ENCODE measurements at regions not wholly inside any gene's neighbourhood (a gene's known extent, or its start where the extent isn't known, plus 50 kb on each side); places are given as distances from the start of the nearest gene placed in this dataset.

DNA sequence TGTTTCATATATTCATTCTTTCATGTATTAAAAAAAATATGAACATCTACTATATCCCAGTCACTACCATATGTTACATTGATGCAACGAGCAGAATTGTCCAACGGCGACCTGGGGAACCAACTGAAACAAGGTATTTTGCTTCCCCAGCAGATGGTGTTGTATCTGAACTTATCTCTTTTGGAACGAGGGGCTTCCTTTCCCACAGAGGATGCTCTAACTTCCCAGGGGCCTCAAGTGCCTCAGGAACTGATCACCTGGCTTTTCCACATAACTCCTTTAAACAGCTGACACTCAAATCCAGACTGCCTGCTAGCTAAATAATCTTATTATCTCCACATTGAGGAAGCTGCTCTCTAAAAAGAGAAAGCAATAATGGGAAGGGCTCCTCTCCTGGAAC, 259.3 kb downstream of the HTR7 start:
- Histone ChIP-seq H3K27me3 (ENCODE audit: insufficient read depth in 3 of 3, low read length in 2 of 3) (no peaks in the 10 kb centered on the region), H3K9me3 (no peaks in the 10 kb centered on the region), H3K4me1 (no peaks in the 10 kb centered on the region), H3K27ac (no peak overlapping the region), H3K4me3 (no peak overlapping the region), H3K36me3 (ENCODE audit: insufficient read depth in 1 of 2, low read depth in 1 of 2) (no peaks in the 10 kb centered on the region)
- intact Hi-C loops (cut with DNase I): no loop called here
- WGBS, 3 donors: 68 to 69% (median 68%) methylated on average over 4 of the region's 4 CpGs
- no peak for ATAC-seq
- TF ChIP-seq CTCF (IDR thresholded peaks at IDR 0.05): no peak
- DNase-seq: no peak

GRCh38 chr10:90602862-90603610, 254.8 kb downstream of the HTR7 start:
- Histone ChIP-seq H3K27me3 (ENCODE audit: insufficient read depth in 3 of 3, low read length in 2 of 3) (no peaks in the 10 kb centered on the region), H3K9me3 (no peaks in the 10 kb centered on the region), H3K4me3 (no peak overlapping the region), H3K4me1 (no peaks in the 10 kb centered on the region), H3K36me3 (ENCODE audit: insufficient read depth in 1 of 2, low read depth in 1 of 2) (no peaks in the 10 kb centered on the region), H3K27ac (no peak overlapping the region)
- DNase-seq (no peak), ATAC-seq (no peak)
- TF ChIP-seq CTCF (IDR thresholded peaks at IDR 0.05): no peak
- intact Hi-C loops (cut with DNase I): no loop called here
- WGBS, 3 donors: 53 to 63% (median 59%) methylated on average over 2 of the region's 2 CpGs

- intact Hi-C loops (cut with DNase I): no loop called here
- no peak for DNase-seq
- H3K27ac ChIP-seq: no peak overlapping the region
- H3K9me3 ChIP-seq: no peaks in the 10 kb centered on the region
- ATAC-seq: no peak
- no peak for TF ChIP-seq CTCF (IDR thresholded peaks at IDR 0.05)
- H3K4me1 ChIP-seq: no peaks in the 10 kb centered on the region
- no peaks in the 10 kb centered on the region for H3K36me3 ChIP-seq (ENCODE audit: insufficient read depth in 1 of 2, low read depth in 1 of 2)
- H3K4me3 ChIP-seq: no peak overlapping the region
- no peaks in the 10 kb centered on the region for H3K27me3 ChIP-seq (ENCODE audit: insufficient read depth in 3 of 3, low read length in 2 of 3)
These were observed 253.2 kb downstream of the HTR7 start for GRCh38 chr10:90604636-90605035.

DNA sequence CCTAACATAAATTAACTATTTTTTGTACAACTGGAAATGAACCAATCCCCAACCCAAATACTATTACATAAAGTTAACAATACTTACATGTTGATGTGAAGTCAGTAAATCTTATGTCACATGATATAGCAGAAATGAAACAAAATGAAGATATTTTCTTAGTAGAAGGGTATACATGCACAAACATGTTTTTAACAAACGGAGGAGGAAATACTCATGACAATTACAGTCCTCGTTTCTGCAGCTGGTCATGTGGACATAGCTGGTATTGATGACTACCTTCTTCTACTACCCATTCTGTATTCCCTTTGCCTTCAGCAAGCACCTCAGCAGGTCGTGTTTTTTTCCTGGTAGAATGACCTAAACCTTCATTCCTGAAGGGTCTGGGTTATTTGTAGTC, 252.3 kb downstream of the HTR7 start:
- Histone ChIP-seq H3K36me3 (ENCODE audit: insufficient read depth in 1 of 2, low read depth in 1 of 2) (no peaks in the 10 kb centered on the region), H3K27ac (no peak overlapping the region), H3K4me3 (no peak overlapping the region), H3K9me3 (no peaks in the 10 kb centered on the region), H3K27me3 (ENCODE audit: insufficient read depth in 3 of 3, low read length in 2 of 3) (no peaks in the 10 kb centered on the region), H3K4me1 (no peaks in the 10 kb centered on the region)
- no peak for DNase-seq
- intact Hi-C loops (cut with DNase I): no loop called here
- ATAC-seq: no peak
- no peak for TF ChIP-seq CTCF (IDR thresholded peaks at IDR 0.05)
- WGBS, 3 donors: 54 to 62% (median 60%) methylated on average over 3 of the region's 3 CpGs

- ATAC-seq (no peak), DNase-seq (no peak)
- Histone ChIP-seq H3K27ac (no peak overlapping the region), H3K4me3 (no peak overlapping the region), H3K9me3 (no peaks in the 10 kb centered on the region), H3K36me3 (ENCODE audit: insufficient read depth in 1 of 2, low read depth in 1 of 2) (no peaks in the 10 kb centered on the region), H3K27me3 (ENCODE audit: insufficient read depth in 3 of 3, low read length in 2 of 3) (no peaks in the 10 kb centered on the region), H3K4me1 (no peaks in the 10 kb centered on the region)
- intact Hi-C loops (cut with DNase I): no loop called here
- 61 to 63% (median 62%) methylated on average over 3 of the region's 3 CpGs for WGBS, 3 donors
- TF ChIP-seq CTCF (IDR thresholded peaks at IDR 0.05): no peak
These were observed 245.6 kb downstream of the HTR7 start for GRCh38 chr10:90612276-90612675.
